SK-N-SH (cell line): ENCODE measurements at regions not wholly inside any gene's neighbourhood (a gene's known extent, or its start where the extent isn't known, plus 50 kb on each side); places are given as distances from the start of the nearest gene placed in this dataset.

Experiments used
- CTCF ChIP-seq: fragments of 200-600 bp; sonication (generic); IDR thresholded peaks from 2 replicates; pipeline ENCODE4 v1.6.1; 2017; ENCODE audit warnings: antibody characterized with exemption, mild to moderate bottlenecking, moderate library complexity
- GATA2 ChIP-seq: sonication (generic); formaldehyde crosslinking; IDR thresholded peaks from 2 replicates; pipeline ENCODE4 v1.5.0; 2020; ENCODE audit warnings: mild to moderate bottlenecking, missing genetic modification reagents
- JUND ChIP-seq: IDR thresholded peaks from 2 replicates; pipeline ENCODE4 v1.4.0; 2012
- MAX ChIP-seq: IDR thresholded peaks from 2 replicates; pipeline ENCODE4 v1.4.0; 2012; ENCODE audit warnings: low read depth
- MXI1 ChIP-seq: IDR thresholded peaks from 2 replicates; pipeline ENCODE4 v1.6.1; 2012; ENCODE audit warnings: mild to moderate bottlenecking, low read depth, low read length, improper control_type of control experiment
- RAD21 ChIP-seq: IDR thresholded peaks from 2 replicates; pipeline ENCODE4 v1.6.1; 2012; ENCODE audit warnings: mild to moderate bottlenecking, low read length
- USF2 ChIP-seq: fragments of 150-350 bp; IDR thresholded peaks from 2 replicates; pipeline ENCODE4 v1.6.1; 2017; ENCODE audit warnings: antibody characterized with exemption, low read length, low read depth, borderline replicate concordance
- ZBTB33 ChIP-seq: IDR thresholded peaks from 2 replicates; pipeline ENCODE4 v1.4.0; 2012; ENCODE audit warnings: low read depth, borderline replicate concordance

- TF ChIP-seq CTCF = no peak
- TF ChIP-seq MXI1 = no peak
- no peak for TF ChIP-seq RAD21
- TF ChIP-seq GATA2 (CRISPR knock-in tag) = no peak
- TF ChIP-seq USF2 = no peak
- TF ChIP-seq JUND = no peak
- no peak for TF ChIP-seq ZBTB33
- no peak for TF ChIP-seq MAX
Measured at GRCh38 chr2:163210430-163210918, 371.9 kb upstream of the KCNH7 start.
